ENCODE measurements at regions not wholly inside any gene's neighbourhood (a gene's known extent, or its start where the extent isn't known, plus 50 kb on each side); places are given as distances from the start of the nearest gene placed in this dataset.

GRCh38 chr2:134128746-134129145 is 125.1 kb upstream of the MGAT5 start:
- Histone ChIP-seq H3K4me2 (ENCODE audit: insufficient read depth, insufficient read length, low read length) (no peak overlapping the region), H2AK5ac (ENCODE audit: insufficient read length, low read length) (no peak overlapping the region), H3K18ac (ENCODE audit: insufficient read length, low read depth, low read length) (no peak overlapping the region), H2AFZ (ENCODE audit: low read length) (no peak overlapping the region), H2BK20ac (ENCODE audit: low read depth, low read length, poor library complexity, severe bottlenecking) (no peak overlapping the region), H3K9ac (ENCODE audit: extremely low read depth, insufficient read length, low read length) (no peak overlapping the region), H4K5ac (ENCODE audit: insufficient read length, low read depth, low read length) (no peak overlapping the region), H3T11ph (ENCODE audit: low read length) (no peak overlapping the region), H3K27me3 (ENCODE audit: insufficient read depth, low read length) (no peaks in the 10 kb centered on the region), H3K9me3 (ENCODE audit: control insufficient read depth, low read depth, low read length) (no peaks in the 10 kb centered on the region), H4K8ac (replicated peaks; ENCODE audit: insufficient read length, low read depth, low read length) (no peak overlapping the region), H3K14ac (ENCODE audit: insufficient read depth, low read length) (no peak overlapping the region), H3K4me1 (ENCODE audit: insufficient read depth, low read length) (peaks cover 7% of the 10 kb centered on the region), H2BK12ac (ENCODE audit: insufficient read length, low read depth, low read length) (no peak overlapping the region), H3K79me1 (ENCODE audit: insufficient read depth, low read depth, low read length, poor library complexity, severe bottlenecking) (no peaks in the 10 kb centered on the region), H3K79me2 (ENCODE audit: insufficient read depth, low read length) (peaks cover 15% of the 10 kb centered on the region; the same call in 1 of the 2 replicates), H3K27ac (ENCODE audit: insufficient read length, low read depth, low read length) (no peak overlapping the region), H3K4ac (ENCODE audit: low read depth, low read length) (no peak overlapping the region), H4K20me1 (ENCODE audit: control insufficient read depth, insufficient read depth, insufficient read length) (no peaks in the 10 kb centered on the region), H3K56ac (ENCODE audit: insufficient read length, low read depth, low read length) (no peak overlapping the region), H2BK15ac (ENCODE audit: low read depth, low read length) (no peak overlapping the region), H2BK5ac (ENCODE audit: insufficient read length, low read length) (no peak overlapping the region), H2BK120ac (ENCODE audit: low read depth, low read length, poor library complexity, severe bottlenecking) (no peak overlapping the region), H4K91ac (ENCODE audit: insufficient read length, low read depth, low read length) (no peak overlapping the region), H3K23me2 (ENCODE audit: insufficient read length, low read depth, low read length, poor library complexity, severe bottlenecking) (no peaks in the 10 kb centered on the region), H3K23ac (ENCODE audit: insufficient read length, low read depth, low read length) (no peak overlapping the region)
- no peaks in the 10 kb centered on the region for H3K27me3 Mint-ChIP-seq (ENCODE audit: low read depth)
- no peak for DNase-seq
- no peak overlapping the region for H3K27ac Mint-ChIP-seq
- TF ChIP-seq CTCF (conservative IDR thresholded peaks at IDR 0.05): no peak
- WGBS (ENCODE audit: extremely low coverage, insufficient read length, low lambda C conversion rate): no CpG with 5 or more reads among the region's 6 CpGs
- H3K4me3 Mint-ChIP-seq: no peak overlapping the region
- H3K36me3 Mint-ChIP-seq (ENCODE audit: insufficient read depth in 1 of 3, low read depth in 3 of 3): peaks cover 19 to 30% (median 28%) of the 10 kb centered on the region in 3 experiments
- peaks cover 58 to 59% of the 10 kb centered on the region in 2 experiments for H3K4me1 Mint-ChIP-seq
- peaks cover 8 to 19% of the 10 kb centered on the region in 2 experiments for H3K9me3 Mint-ChIP-seq
